Naive B cell (primary cell): ENCODE measurements at regions not wholly inside any gene's neighbourhood (a gene's known extent, or its start where the extent isn't known, plus 50 kb on each side); places are given as distances from the start of the nearest gene placed in this dataset.

ENCODE experiments used
- ATAC-seq, 2 donors: fragments of 150-1000 bp; cut with Tn5 transposase; 2 replicates each; pipeline ENCODE4 v1.10.0; 2021; ENCODE audit warnings: low read depth in 2 of 2, mild to moderate bottlenecking in 2 of 2, moderate library complexity in 2 of 2
- DNase-seq: peaks from one replicate; pipeline ENCODE4 v3.0.0; 2022
- H3K27ac Mint-ChIP-seq, 6 donors: one replicate each; pipeline ENCODE4 v1.8.0; 2020 to 2022; ENCODE audit warnings: mild to moderate bottlenecking in 6 of 6, mixed read lengths in 6 of 6, moderate library complexity in 5 of 6, inconsistent platforms in 2 of 6
- H3K27me3 Mint-ChIP-seq, 3 donors: one replicate each; pipeline ENCODE4 v1.8.0; 2021 to 2022; ENCODE audit warnings: mixed read lengths in 3 of 3, mild to moderate bottlenecking in 1 of 3
- H3K36me3 Mint-ChIP-seq, 2 donors: one replicate each; pipeline ENCODE4 v1.8.0; 2020 to 2022; ENCODE audit warnings: mixed read lengths in 2 of 2, inconsistent platforms in 1 of 2, mild to moderate bottlenecking in 1 of 2
- H3K4me1 Mint-ChIP-seq, 3 donors: one replicate each; pipeline ENCODE4 v1.8.0; 2020 to 2022; ENCODE audit warnings: mixed read lengths in 3 of 3, inconsistent platforms in 1 of 3, mild to moderate bottlenecking in 1 of 3, moderate library complexity in 1 of 3
- H3K4me3 Mint-ChIP-seq, 8 donors: one replicate each; pipeline ENCODE4 v1.8.0; 2020 to 2022; ENCODE audit warnings: mild to moderate bottlenecking in 8 of 8, mixed read lengths in 8 of 8, moderate library complexity in 8 of 8, inconsistent platforms in 2 of 8
- H3K9me3 Mint-ChIP-seq, 7 donors: one replicate each; pipeline ENCODE4 v1.8.0; 2020 to 2022; ENCODE audit warnings: mixed read lengths in 7 of 7, mild to moderate bottlenecking in 5 of 7, inconsistent platforms in 2 of 7, moderate library complexity in 1 of 7

- Mint-ChIP-seq H3K4me3 (no peak overlapping the region), H3K4me1 (peaks cover 6 to 16% (median 15%) of the 10 kb centered on the region in 3 donors), H3K36me3 (no peaks in the 10 kb centered on the region), H3K27ac (no peak overlapping the region), H3K27me3 (no peaks in the 10 kb centered on the region), H3K9me3 (no peaks in the 10 kb centered on the region)
- DNase-seq (no peak), ATAC-seq (peak; percentile 23 to 30)
Measured at GRCh38 chr3:27596334-27596841, 112.2 kb upstream of the SLC4A7 start.

- Mint-ChIP-seq H3K36me3 (no peaks in the 10 kb centered on the region), H3K27me3 (no peaks in the 10 kb centered on the region), H3K9me3 (no peaks in the 10 kb centered on the region), H3K27ac (peak overlapping the region in 2 of 6 donors; percentile 31 to 33), H3K4me3 (no peak overlapping the region), H3K4me1 (peaks cover 20 to 33% (median 33%) of the 10 kb centered on the region in 3 donors)
- ATAC-seq: no peak
- DNase-seq: no peak
Measured at GRCh38 chr3:27594096-27594690, 110.0 kb upstream of the SLC4A7 start.

- Mint-ChIP-seq H3K36me3 (no peaks in the 10 kb centered on the region), H3K27me3 (no peaks in the 10 kb centered on the region), H3K4me1 (peaks cover 20 to 33% (median 33%) of the 10 kb centered on the region in 3 donors), H3K4me3 (no peak overlapping the region), H3K27ac (no peak overlapping the region), H3K9me3 (no peaks in the 10 kb centered on the region)
- DNase-seq (no peak), ATAC-seq (no peak)
Measured at GRCh38 chr3:27593173-27593572, 109.0 kb upstream of the SLC4A7 start.

- Mint-ChIP-seq H3K9me3 (no peaks in the 10 kb centered on the region), H3K36me3 (no peaks in the 10 kb centered on the region), H3K4me1 (peaks cover 20 to 33% (median 33%) of the 10 kb centered on the region in 3 donors), H3K4me3 (no peak overlapping the region), H3K27me3 (no peaks in the 10 kb centered on the region), H3K27ac (peak overlapping the region in 4 of 6 donors; percentile 0 to 65 (median 10))
- ATAC-seq: peak in 1 of 2 donors; percentile 41
- DNase-seq: no peak
Measured at GRCh38 chr3:27591312-27592210, 107.4 kb upstream of the SLC4A7 start.

GRCh38 chr3:27590437-27591298, 106.5 kb upstream of the SLC4A7 start:
- H3K27me3 Mint-ChIP-seq: no peaks in the 10 kb centered on the region
- H3K4me1 Mint-ChIP-seq: peaks cover 20 to 26% (median 25%) of the 10 kb centered on the region in 3 donors
- H3K4me3 Mint-ChIP-seq: peak overlapping the region in 1 of 8 donors; percentile 5
- H3K9me3 Mint-ChIP-seq: no peaks in the 10 kb centered on the region
- DNase-seq: no peak
- no peaks in the 10 kb centered on the region for H3K36me3 Mint-ChIP-seq
- peak in 1 of 2 donors; percentile 34 for ATAC-seq
- peak overlapping the region in 2 of 6 donors; percentile 18 to 65 for H3K27ac Mint-ChIP-seq

GRCh38 chr3:27589795-27590194, 105.6 kb upstream of the SLC4A7 start:
- peak overlapping the region in 2 of 8 donors; percentile 12 to 47 for H3K4me3 Mint-ChIP-seq
- no peaks in the 10 kb centered on the region for H3K27me3 Mint-ChIP-seq
- DNase-seq (no peak), ATAC-seq (no peak)
- H3K36me3 Mint-ChIP-seq: no peaks in the 10 kb centered on the region
- H3K4me1 Mint-ChIP-seq: peaks cover 20 to 26% (median 24%) of the 10 kb centered on the region in 3 donors
- H3K9me3 Mint-ChIP-seq: no peaks in the 10 kb centered on the region
- H3K27ac Mint-ChIP-seq: peak overlapping the region in 4 of 6 donors; percentile 9 to 76 (median 12)

GRCh38 chr3:27585429-27585828, 101.2 kb upstream of the SLC4A7 start:
- no peaks in the 10 kb centered on the region for H3K27me3 Mint-ChIP-seq
- no peak for ATAC-seq
- no peak overlapping the region for H3K4me3 Mint-ChIP-seq
- H3K27ac Mint-ChIP-seq: no peak overlapping the region
- peaks cover 5 to 8% (median 8%) of the 10 kb centered on the region in 3 donors for H3K4me1 Mint-ChIP-seq
- H3K9me3 Mint-ChIP-seq: peaks cover 0 to 4% (median 0%) of the 10 kb centered on the region in 7 donors
- H3K36me3 Mint-ChIP-seq: no peaks in the 10 kb centered on the region
- DNase-seq: no peak

GRCh38 chr3:27584874-27585273, 100.7 kb upstream of the SLC4A7 start:
- no peak for ATAC-seq
- Mint-ChIP-seq H3K4me3 (no peak overlapping the region), H3K36me3 (no peaks in the 10 kb centered on the region), H3K4me1 (peaks cover 2 to 3% (median 3%) of the 10 kb centered on the region in 3 donors), H3K9me3 (peaks cover 0 to 4% (median 0%) of the 10 kb centered on the region in 7 donors), H3K27me3 (no peaks in the 10 kb centered on the region), H3K27ac (no peak overlapping the region)
- DNase-seq: no peak

GRCh38 chr3:27581852-27582251, 97.7 kb upstream of the SLC4A7 start:
- no peak overlapping the region for H3K27ac Mint-ChIP-seq
- no peaks in the 10 kb centered on the region for H3K4me1 Mint-ChIP-seq
- DNase-seq (no peak), ATAC-seq (no peak)
- peaks cover 0 to 4% (median 0%) of the 10 kb centered on the region in 7 donors for H3K9me3 Mint-ChIP-seq
- H3K27me3 Mint-ChIP-seq: no peaks in the 10 kb centered on the region
- no peak overlapping the region for H3K4me3 Mint-ChIP-seq
- no peaks in the 10 kb centered on the region for H3K36me3 Mint-ChIP-seq

- H3K27ac Mint-ChIP-seq: no peak overlapping the region
Measured at GRCh38 chr3:27578032-27578431, 93.8 kb upstream of the SLC4A7 start.

GRCh38 chr3:27577504-27577903, 93.3 kb upstream of the SLC4A7 start:
- Mint-ChIP-seq H3K9me3 (peaks cover 0 to 4% (median 0%) of the 10 kb centered on the region in 7 donors), H3K4me1 (no peaks in the 10 kb centered on the region), H3K36me3 (no peaks in the 10 kb centered on the region)

More at GRCh38 chr3:27578032-27578431, 93.8 kb upstream of the SLC4A7 start:
- ATAC-seq (no peak), DNase-seq (no peak)
- Mint-ChIP-seq H3K36me3 (no peaks in the 10 kb centered on the region), H3K27me3 (no peaks in the 10 kb centered on the region), H3K4me3 (no peak overlapping the region), H3K4me1 (no peaks in the 10 kb centered on the region), H3K9me3 (peaks cover 0 to 4% (median 0%) of the 10 kb centered on the region in 7 donors)

GRCh38 chr3:27576171-27576570, 92.0 kb upstream of the SLC4A7 start:
- H3K4me3 Mint-ChIP-seq: no peak overlapping the region
- no peak for ATAC-seq
- no peaks in the 10 kb centered on the region for H3K9me3 Mint-ChIP-seq
- no peaks in the 10 kb centered on the region for H3K27me3 Mint-ChIP-seq
- no peak for DNase-seq
- H3K36me3 Mint-ChIP-seq: no peaks in the 10 kb centered on the region
- H3K4me1 Mint-ChIP-seq: no peaks in the 10 kb centered on the region
- H3K27ac Mint-ChIP-seq: no peak overlapping the region

More at GRCh38 chr3:27577504-27577903, 93.3 kb upstream of the SLC4A7 start:
- Mint-ChIP-seq H3K27ac (no peak overlapping the region), H3K4me3 (no peak overlapping the region), H3K27me3 (no peaks in the 10 kb centered on the region)
- DNase-seq (no peak), ATAC-seq (no peak)

- H3K4me1 Mint-ChIP-seq: no peaks in the 10 kb centered on the region
- peak overlapping the region in 1 of 6 donors; percentile 29 for H3K27ac Mint-ChIP-seq
- no peak overlapping the region for H3K4me3 Mint-ChIP-seq
- H3K36me3 Mint-ChIP-seq: no peaks in the 10 kb centered on the region
- H3K27me3 Mint-ChIP-seq: no peaks in the 10 kb centered on the region
- H3K9me3 Mint-ChIP-seq: no peaks in the 10 kb centered on the region
- ATAC-seq: no peak
- no peak for DNase-seq
Measured at GRCh38 chr3:27575499-27575898, 91.3 kb upstream of the SLC4A7 start.
